IPS-15b (cell line): ENCODE measurements at regions not wholly inside any gene's neighbourhood (a gene's known extent, or its start where the extent isn't known, plus 50 kb on each side); places are given as distances from the start of the nearest gene placed in this dataset.

Experiments
- H3K27me3 ChIP-seq: one replicate; pipeline ENCODE4 v1.6.1; 2013; ENCODE audit warnings: low read length; ENCODE audit not compliant: control insufficient read depth, insufficient read depth
- H3K36me3 ChIP-seq: one replicate; pipeline ENCODE4 v1.6.1; 2013; ENCODE audit warnings: low read length; ENCODE audit not compliant: control insufficient read depth, insufficient read depth
- H3K4me1 ChIP-seq: one replicate; pipeline ENCODE4 v1.6.1; 2013; ENCODE audit warnings: mild to moderate bottlenecking, low read length; ENCODE audit not compliant: control insufficient read depth, insufficient read depth
- H3K4me3 ChIP-seq: one replicate; pipeline ENCODE4 v1.5.1; 2013; ENCODE audit warnings: low read depth, low read length
- H3K9ac ChIP-seq: one replicate; pipeline ENCODE4 v1.6.1; 2013; ENCODE audit warnings: low read depth, mild to moderate bottlenecking, low read length
- H3K9me3 ChIP-seq: one replicate; pipeline ENCODE4 v1.6.1; 2013; ENCODE audit warnings: mild to moderate bottlenecking, low read length; ENCODE audit not compliant: control insufficient read depth, insufficient read depth

DNA sequence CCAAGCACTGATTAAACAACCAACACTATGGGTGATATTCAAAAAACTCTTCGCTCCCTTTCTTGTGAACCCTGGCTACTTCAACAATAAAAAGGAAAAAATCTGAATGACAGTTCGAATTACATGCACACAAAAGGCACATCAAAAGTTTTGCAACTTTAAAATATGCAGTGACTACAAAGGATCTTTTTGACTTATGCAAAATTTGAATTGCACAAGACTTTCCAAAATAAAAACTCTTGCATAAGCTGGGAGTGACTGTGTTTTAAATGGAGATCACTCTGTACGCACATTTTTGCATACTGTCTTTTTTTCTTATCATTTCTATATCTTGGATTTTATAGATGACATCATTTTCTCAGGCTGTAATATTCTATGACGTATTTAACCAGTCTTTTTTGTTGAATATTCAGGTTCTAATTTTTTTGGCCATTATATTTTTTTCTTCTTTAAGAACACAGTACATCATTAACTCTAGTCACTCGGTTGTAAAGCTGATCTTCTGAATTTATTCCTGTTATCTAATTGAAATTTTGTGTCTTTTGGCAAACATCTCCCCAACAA, 667.6 kb upstream of the TBX3 start:
- Histone ChIP-seq H3K4me1 (no peaks in the 10 kb centered on the region), H3K36me3 (no peaks in the 10 kb centered on the region), H3K9ac (no peak overlapping the region), H3K9me3 (no peaks in the 10 kb centered on the region), H3K27me3 (no peaks in the 10 kb centered on the region), H3K4me3 (no peak overlapping the region)

DNA sequence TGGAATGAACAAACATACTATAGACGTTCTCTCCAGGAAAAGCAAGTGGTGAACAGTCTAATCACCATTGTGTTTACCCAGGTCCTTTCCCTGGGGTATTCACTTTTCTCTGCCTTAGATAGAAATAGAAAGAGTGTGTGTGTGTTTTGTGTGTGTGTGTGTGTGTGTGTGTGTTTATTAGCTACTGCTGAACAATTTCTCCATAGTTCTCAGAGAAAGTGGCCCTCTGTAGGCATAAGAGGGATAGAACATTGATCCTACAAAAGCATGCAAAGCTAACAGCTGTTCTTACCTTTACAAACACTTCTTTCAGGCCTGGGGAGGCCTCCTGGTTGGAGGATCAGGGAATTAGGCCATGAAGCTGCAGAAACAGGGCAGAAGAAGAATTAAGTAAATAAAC, 665.7 kb upstream of the TBX3 start:
- no peak overlapping the region for H3K9ac ChIP-seq
- no peak overlapping the region for H3K4me3 ChIP-seq
- no peaks in the 10 kb centered on the region for H3K4me1 ChIP-seq
- H3K36me3 ChIP-seq = no peaks in the 10 kb centered on the region
- no peaks in the 10 kb centered on the region for H3K27me3 ChIP-seq
- no peaks in the 10 kb centered on the region for H3K9me3 ChIP-seq

DNA sequence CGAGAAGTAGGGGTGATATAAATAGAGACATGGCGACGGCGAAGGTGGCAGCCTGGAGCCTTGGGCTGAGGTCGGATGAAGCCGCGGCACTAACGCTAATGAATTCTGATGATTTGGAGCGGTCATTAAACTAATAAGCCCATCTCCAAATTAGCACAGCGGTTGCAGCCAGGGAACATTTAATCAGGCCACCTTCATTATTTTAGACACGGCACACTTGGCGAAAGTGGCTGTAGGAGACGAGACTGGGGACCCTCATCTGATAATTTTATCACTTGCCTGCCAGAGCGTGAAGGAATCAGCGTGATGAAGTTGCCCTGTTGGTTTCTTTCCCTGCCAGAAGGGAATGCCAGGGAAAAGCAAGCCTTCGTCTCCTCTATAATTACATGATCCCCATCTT, 664.3 kb upstream of the TBX3 start:
- Histone ChIP-seq H3K4me3 (no peak overlapping the region), H3K27me3 (no peaks in the 10 kb centered on the region), H3K4me1 (no peaks in the 10 kb centered on the region), H3K9ac (no peak overlapping the region), H3K36me3 (no peaks in the 10 kb centered on the region), H3K9me3 (no peaks in the 10 kb centered on the region)

DNA sequence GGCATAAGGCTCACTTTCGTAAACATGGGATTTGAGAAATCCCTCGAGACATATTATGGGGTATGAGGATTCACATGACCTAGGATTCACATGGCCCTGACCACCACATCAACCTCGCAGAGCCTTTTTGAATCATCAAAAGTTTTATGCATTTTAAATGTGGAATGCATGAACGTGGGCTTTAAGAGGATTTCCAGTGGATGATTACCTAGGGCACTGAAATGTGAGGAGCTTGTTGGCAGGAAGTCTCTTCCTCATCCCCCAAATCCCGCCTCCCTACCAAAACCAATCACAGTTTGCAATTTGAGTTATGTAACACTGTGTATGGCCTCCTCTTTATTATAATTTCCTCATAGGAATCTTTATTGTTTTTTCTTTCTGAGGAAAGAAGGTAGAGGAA, 659.6 kb upstream of the TBX3 start:
- no peaks in the 10 kb centered on the region for H3K27me3 ChIP-seq
- no peak overlapping the region for H3K9ac ChIP-seq
- no peak overlapping the region for H3K4me3 ChIP-seq
- H3K36me3 ChIP-seq = no peaks in the 10 kb centered on the region
- peaks cover 3% of the 10 kb centered on the region for H3K4me1 ChIP-seq
- no peaks in the 10 kb centered on the region for H3K9me3 ChIP-seq

DNA sequence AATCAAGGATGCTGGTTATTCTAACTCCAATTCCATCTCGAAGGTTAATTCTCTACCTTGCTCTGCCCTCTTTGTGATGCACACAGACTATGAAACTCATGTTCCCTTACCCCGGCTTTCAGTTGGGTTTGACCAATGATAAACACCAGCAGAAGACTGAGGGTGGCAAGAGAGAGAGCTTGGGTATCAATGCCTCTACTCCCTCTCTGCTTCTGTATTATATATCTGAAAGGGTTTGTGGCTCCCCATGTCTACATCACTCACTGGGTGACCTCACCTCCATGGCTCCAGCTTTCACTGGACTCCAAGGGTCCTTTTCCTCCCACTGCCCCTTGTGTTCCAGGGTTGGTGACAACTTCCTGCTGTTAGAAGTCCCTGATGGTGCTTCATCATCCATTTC, 659.0 kb upstream of the TBX3 start:
- Histone ChIP-seq H3K9ac (no peak overlapping the region), H3K36me3 (no peaks in the 10 kb centered on the region), H3K9me3 (no peaks in the 10 kb centered on the region), H3K27me3 (no peaks in the 10 kb centered on the region), H3K4me3 (no peak overlapping the region), H3K4me1 (peaks cover 3% of the 10 kb centered on the region)

DNA sequence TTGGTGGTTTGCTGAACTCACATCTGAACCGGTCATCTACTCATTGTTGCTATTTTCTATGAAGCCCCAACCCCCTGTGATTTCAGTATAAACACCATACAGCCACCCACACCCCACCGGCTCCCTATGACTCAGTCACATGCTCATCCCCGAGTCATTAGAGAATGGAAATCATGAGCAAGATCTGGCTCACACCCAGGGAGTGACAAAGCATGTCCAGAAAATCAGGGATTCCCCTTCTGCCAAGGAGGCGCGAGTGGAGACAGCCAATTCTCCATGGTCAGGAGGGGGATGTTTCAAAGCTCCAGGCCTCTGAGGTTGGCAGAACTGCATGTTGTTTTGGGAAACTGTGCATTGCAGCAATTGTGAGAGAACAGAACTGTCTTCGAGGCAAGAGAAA, 657.5 kb upstream of the TBX3 start:
- peaks cover 5% of the 10 kb centered on the region for H3K4me1 ChIP-seq
- no peak overlapping the region for H3K9ac ChIP-seq
- H3K9me3 ChIP-seq = no peaks in the 10 kb centered on the region
- no peaks in the 10 kb centered on the region for H3K36me3 ChIP-seq
- no peaks in the 10 kb centered on the region for H3K27me3 ChIP-seq
- H3K4me3 ChIP-seq = no peak overlapping the region

DNA sequence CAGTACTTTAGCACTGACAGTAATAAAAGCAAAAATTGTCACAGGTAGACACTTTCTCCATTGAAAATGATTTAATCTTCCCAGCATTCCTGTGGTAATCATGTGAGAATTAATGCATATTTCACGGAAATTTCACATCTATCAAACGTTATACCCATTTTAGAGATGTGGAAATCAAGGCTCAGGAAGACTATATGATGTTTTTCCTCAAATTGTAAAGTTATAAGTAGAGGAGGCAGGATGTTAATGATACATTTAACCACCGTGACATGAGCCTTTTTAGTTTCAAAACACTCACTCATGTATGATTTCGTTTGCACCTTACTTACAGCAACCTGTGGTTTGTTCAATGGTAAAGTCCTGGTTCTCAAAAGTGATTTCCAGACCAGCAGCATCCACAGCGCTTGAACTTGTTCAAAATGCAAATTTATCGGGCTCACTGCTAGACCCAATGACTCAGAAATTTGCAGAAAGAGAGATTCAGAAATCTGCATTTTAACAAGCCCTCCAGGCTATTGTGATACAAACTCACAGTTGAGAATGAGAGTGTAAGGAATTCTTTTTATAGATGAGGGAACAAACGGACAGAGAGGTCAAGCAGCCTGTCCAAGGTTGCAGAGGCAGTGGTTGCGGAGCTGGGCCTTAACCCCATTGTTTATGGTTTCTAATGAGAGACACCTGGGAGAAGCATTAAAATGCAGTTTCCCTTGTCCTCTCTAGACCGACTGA, 654.8 kb upstream of the TBX3 start:
- Histone ChIP-seq H3K4me1 (peaks cover 5% of the 10 kb centered on the region), H3K36me3 (no peaks in the 10 kb centered on the region), H3K9me3 (no peaks in the 10 kb centered on the region), H3K4me3 (no peak overlapping the region), H3K27me3 (no peaks in the 10 kb centered on the region), H3K9ac (no peak overlapping the region)

DNA sequence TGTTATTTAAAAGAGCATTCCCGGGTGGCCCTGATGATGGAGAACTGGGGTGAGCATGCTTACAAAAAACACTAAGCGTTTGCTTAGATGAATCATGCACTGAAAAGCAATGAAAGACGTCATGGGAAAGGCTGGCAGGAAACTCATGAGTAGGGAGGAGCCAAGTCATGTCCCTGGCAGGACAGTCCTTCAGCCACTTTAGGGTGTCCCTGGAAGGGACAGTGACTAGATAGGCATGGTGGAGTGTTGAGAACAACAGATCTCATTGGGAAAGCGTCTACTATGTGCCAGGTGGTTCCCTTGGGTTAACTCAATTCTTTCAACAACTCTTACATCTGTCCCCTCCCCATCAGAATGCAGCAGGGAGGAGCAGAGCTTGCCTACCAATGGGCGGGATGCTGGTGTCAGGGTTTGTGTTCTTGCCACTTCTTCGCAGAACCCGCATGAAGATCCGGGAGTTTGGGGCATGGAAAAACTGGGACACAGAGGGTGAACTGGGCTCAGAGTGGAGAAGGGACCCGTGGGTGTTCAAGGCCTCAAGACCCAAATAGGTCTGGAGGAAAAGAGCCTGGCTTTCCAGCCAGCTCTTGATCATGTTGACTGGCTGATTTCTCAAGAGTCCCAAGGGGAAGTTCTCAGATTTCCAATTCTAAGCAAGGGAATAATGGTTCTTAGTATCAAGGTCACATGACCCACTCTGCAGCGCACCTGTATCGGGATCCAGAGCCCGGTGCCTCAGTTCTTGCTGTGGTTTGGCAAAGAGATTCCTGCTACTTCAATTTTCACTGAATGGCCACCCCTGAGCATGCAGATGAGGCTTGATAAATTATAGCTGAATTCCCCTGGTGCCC, 653.9 kb upstream of the TBX3 start:
- Histone ChIP-seq H3K27me3 (no peaks in the 10 kb centered on the region), H3K9ac (no peak overlapping the region), H3K9me3 (no peaks in the 10 kb centered on the region)

DNA sequence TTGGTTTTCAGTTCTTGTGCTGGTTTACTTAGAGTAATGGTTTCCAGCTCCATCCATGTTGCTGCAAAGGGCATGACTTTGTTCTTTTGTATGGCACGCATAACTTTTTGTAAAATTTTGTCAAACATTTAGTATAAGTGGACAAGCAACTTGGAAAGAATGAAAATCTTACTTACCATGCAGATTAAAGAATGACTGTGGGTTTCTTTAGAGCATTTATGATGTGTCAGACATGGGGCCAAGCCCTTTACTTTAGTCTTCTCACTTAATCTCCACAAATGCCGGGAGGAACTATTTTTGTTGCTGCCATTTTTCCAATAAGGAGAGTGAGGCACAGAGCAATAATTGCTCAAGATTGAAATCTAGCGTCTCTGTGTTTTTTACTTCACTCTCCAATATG, 652.5 kb upstream of the TBX3 start:
- Histone ChIP-seq H3K4me1 (peaks cover 5% of the 10 kb centered on the region), H3K36me3 (no peaks in the 10 kb centered on the region), H3K4me3 (no peak overlapping the region), H3K27me3 (no peaks in the 10 kb centered on the region), H3K9me3 (no peaks in the 10 kb centered on the region), H3K9ac (no peak overlapping the region)

More for the DNA sequence above, 653.9 kb upstream of the TBX3 start:
- Histone ChIP-seq H3K36me3 (no peaks in the 10 kb centered on the region), H3K4me3 (no peak overlapping the region), H3K4me1 (peaks cover 5% of the 10 kb centered on the region)

DNA sequence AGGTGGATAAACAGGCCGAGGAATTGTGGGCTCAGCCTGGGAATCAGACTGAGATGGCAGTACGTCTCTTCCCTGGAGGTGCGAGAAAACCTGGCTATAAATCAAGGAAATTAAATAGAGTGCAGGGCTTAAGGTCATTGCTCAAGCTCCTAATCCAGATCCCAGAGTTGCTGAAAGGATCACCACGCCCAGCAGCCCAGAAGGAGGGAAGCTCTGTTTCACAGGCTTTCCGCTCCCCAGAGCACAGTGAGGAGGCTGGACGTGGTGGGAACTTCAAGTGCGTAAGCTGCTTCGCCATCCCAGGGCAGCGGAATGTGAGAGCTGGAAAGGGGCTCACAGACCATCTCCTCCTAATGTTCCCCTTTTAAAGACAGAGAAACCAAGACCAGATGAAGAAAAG, 651.6 kb upstream of the TBX3 start:
- H3K4me1 ChIP-seq = peaks cover 5% of the 10 kb centered on the region
- no peak overlapping the region for H3K9ac ChIP-seq
- H3K4me3 ChIP-seq = no peak overlapping the region
- H3K27me3 ChIP-seq = no peaks in the 10 kb centered on the region
- H3K36me3 ChIP-seq = no peaks in the 10 kb centered on the region
- no peaks in the 10 kb centered on the region for H3K9me3 ChIP-seq

DNA sequence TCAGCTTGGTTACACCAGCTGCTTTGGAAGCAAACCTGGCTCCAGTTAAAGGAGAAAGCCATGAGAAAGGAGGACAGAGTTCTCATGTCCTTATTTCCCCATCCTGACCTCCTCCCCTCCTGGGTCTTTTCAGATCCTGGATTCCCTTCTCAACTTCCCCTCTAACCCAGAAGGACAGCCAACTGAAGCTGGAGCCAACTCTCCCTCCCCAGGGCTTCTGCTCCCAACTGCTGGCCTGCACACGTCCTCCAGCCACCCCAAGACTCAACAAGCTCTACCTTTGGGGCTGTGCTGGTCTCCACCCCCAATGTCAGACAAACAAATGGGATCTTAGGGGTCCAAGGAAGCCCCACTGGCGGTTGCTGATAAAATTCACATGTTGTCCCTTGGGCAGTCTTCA, 651.1 kb upstream of the TBX3 start:
- H3K36me3 ChIP-seq = no peaks in the 10 kb centered on the region
- H3K9me3 ChIP-seq = no peaks in the 10 kb centered on the region
- no peaks in the 10 kb centered on the region for H3K27me3 ChIP-seq
- peaks cover 5% of the 10 kb centered on the region for H3K4me1 ChIP-seq
- H3K4me3 ChIP-seq = no peak overlapping the region
- H3K9ac ChIP-seq = no peak overlapping the region

DNA sequence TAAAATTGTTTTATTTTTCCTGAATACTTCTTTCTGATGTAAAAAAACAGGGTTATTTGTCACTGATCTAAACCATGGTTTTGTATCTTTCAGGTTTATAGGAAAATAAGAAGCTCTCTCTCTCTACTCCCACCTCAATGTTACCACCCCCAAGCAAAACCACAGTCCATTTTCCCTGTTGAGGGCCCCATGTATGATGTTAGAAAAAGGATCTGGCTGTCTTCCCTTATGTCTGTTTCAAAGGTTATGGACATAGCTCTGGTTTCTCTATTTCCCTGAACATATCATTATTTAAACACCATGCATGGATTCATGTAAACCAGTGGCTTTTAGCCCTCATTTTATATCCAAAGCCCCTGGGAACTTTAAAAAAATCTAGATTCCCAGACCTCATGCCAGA, 649.0 kb upstream of the TBX3 start:
- Histone ChIP-seq H3K36me3 (no peaks in the 10 kb centered on the region), H3K4me1 (peaks cover 2% of the 10 kb centered on the region), H3K9ac (no peak overlapping the region), H3K27me3 (no peaks in the 10 kb centered on the region), H3K4me3 (no peak overlapping the region), H3K9me3 (no peaks in the 10 kb centered on the region)
